Peyer's patch (tissue), 4 donors: ENCODE measurements at regions not wholly inside any gene's neighbourhood (a gene's known extent, or its start where the extent isn't known, plus 50 kb on each side); places are given as distances from the start of the nearest gene placed in this dataset.

Experiments
- CTCF ChIP-seq, 6 experiments: fragments of 450-650 bp in 4 of 6; fragments of 200-600 bp in 2 of 6; sonication (generic) in 1 of 6; IDR thresholded peaks; one replicate each; pipeline ENCODE4 v1.5.1; 2017 to 2019; ENCODE audit warnings: antibody characterized with exemption in 6 of 6, mild to moderate bottlenecking in 3 of 6, moderate library complexity in 1 of 6
- POLR2A ChIP-seq, 2 donors: fragments of 450-650 bp; IDR thresholded peaks; one replicate each; pipeline ENCODE4 v1.5.1; 2017; ENCODE audit warnings: antibody characterized with exemption in 2 of 2, mild to moderate bottlenecking in 2 of 2, moderate library complexity in 2 of 2

- TF ChIP-seq CTCF (IDR thresholded peaks at IDR 0.05) (no peak), POLR2A (IDR thresholded peaks at IDR 0.05) (no peak)
These were observed 255.1 kb upstream of the CDYL start for GRCh38 chr6:4521070-4521469.
